GM23338 (cell line): ENCODE measurements at regions not wholly inside any gene's neighbourhood (a gene's known extent, or its start where the extent isn't known, plus 50 kb on each side); places are given as distances from the start of the nearest gene placed in this dataset.

Experiments used
- CREB1 ChIP-seq: fragments of 250-450 bp; sonication (Bioruptor Pico); IDR thresholded peaks from 2 replicates; pipeline ENCODE4 v1.5.0; 2020; ENCODE audit warnings: low read depth, mild to moderate bottlenecking, moderate library complexity
- EZH2 ChIP-seq: fragments of 200-600 bp; sonication (generic); IDR thresholded peaks from one replicate; pipeline ENCODE4 v1.8.0; 2017; ENCODE audit warnings: antibody characterized with exemption, mild to moderate bottlenecking, low read depth; ENCODE audit not compliant: unreplicated experiment
- EZH2phosphoT487 ChIP-seq: fragments of 200-600 bp; sonication (generic); IDR thresholded peaks from one replicate; pipeline ENCODE4 v1.8.1; 2018; ENCODE audit warnings: antibody characterized with exemption; ENCODE audit not compliant: unreplicated experiment
- JUNB ChIP-seq: IDR thresholded peaks from one replicate; pipeline ENCODE4 v1.6.1; 2016; ENCODE audit warnings: antibody characterized with exemption; ENCODE audit not compliant: unreplicated experiment
- NANOG ChIP-seq: IDR thresholded peaks from 2 replicates; pipeline ENCODE4 v1.6.1; 2016; ENCODE audit warnings: antibody characterized with exemption, borderline replicate concordance
- POLR2AphosphoS5 ChIP-seq: IDR thresholded peaks from 2 replicates; pipeline ENCODE4 v1.6.1; 2016; ENCODE audit warnings: antibody characterized with exemption, low read depth
- ZNF114 ChIP-seq: fragments of 250-450 bp; sonication (Bioruptor Pico); IDR thresholded peaks from 2 replicates; pipeline ENCODE4 v1.5.0; 2020; ENCODE audit warnings: mild to moderate bottlenecking, moderate library complexity
- ZNF331 ChIP-seq: fragments of 250-450 bp; sonication (Bioruptor Pico); IDR thresholded peaks from 2 replicates; pipeline ENCODE4 v1.5.0; 2020; ENCODE audit warnings: low read depth, mild to moderate bottlenecking, moderate library complexity
- TF ChIP-seq, protein P1 (sequence below), 2 experiments: fragments of 200-600 bp in 1 of 2; sonication (generic) in 1 of 2; conservative IDR thresholded peaks; 2 replicates each; pipeline versions ENCODE4 v1.5.1 to v1.6.1; 2016 to 2017; ENCODE audit warnings: antibody characterized with exemption in 2 of 2, low read depth in 2 of 2, mild to moderate bottlenecking in 2 of 2, moderate library complexity in 1 of 2
- TF ChIP-seq, protein P2 (sequence below): IDR thresholded peaks from one replicate; pipeline ENCODE4 v1.6.1; 2018; ENCODE audit warnings: antibody characterized with exemption; ENCODE audit not compliant: unreplicated experiment
- TF ChIP-seq, protein P3 (sequence below): IDR thresholded peaks from 2 replicates; pipeline ENCODE4 v1.6.1; 2016; ENCODE audit warnings: antibody characterized with exemption
- TF ChIP-seq, protein P4 (sequence below): fragments of 250-450 bp; sonication (Bioruptor Pico); IDR thresholded peaks from 2 replicates; pipeline ENCODE4 v1.5.0; 2020; ENCODE audit warnings: mild to moderate bottlenecking, moderate library complexity

DNA sequence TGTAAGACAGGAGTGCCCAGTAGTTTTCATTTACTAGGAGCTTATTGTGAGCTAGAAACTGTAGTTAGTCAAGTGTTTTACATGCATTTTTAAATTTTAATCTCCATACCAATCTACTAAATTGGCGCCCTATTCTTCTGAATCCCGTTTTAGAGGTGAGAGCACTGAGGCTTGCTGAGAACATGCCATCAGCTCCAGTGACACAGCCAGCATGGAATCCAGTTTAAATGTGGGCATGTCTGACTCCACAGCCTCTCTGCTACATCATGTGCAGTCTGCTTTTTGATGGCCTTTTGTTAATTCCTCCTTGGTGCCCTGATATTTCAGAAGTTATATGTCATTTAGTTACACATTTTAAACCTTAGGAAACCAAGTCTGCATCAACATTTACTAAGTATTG lies 325.4 kb downstream of the DLEU7 start:
- TF ChIP-seq EZH2 (no peak), EZH2phosphoT487 (no peak), POLR2AphosphoS5 (no peak), JUNB (no peak), NANOG (no peak), ZNF114 (CRISPR knock-in tag) (no peak), CREB1 (no peak), ZNF331 (CRISPR knock-in tag) (no peak)
- TF ChIP-seq, protein P1, sequence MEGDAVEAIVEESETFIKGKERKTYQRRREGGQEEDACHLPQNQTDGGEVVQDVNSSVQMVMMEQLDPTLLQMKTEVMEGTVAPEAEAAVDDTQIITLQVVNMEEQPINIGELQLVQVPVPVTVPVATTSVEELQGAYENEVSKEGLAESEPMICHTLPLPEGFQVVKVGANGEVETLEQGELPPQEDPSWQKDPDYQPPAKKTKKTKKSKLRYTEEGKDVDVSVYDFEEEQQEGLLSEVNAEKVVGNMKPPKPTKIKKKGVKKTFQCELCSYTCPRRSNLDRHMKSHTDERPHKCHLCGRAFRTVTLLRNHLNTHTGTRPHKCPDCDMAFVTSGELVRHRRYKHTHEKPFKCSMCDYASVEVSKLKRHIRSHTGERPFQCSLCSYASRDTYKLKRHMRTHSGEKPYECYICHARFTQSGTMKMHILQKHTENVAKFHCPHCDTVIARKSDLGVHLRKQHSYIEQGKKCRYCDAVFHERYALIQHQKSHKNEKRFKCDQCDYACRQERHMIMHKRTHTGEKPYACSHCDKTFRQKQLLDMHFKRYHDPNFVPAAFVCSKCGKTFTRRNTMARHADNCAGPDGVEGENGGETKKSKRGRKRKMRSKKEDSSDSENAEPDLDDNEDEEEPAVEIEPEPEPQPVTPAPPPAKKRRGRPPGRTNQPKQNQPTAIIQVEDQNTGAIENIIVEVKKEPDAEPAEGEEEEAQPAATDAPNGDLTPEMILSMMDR (conservative IDR thresholded peaks at IDR 0.05; ENCODE audit: low read depth in 2 of 2) = no peak
- TF ChIP-seq, protein P2, sequence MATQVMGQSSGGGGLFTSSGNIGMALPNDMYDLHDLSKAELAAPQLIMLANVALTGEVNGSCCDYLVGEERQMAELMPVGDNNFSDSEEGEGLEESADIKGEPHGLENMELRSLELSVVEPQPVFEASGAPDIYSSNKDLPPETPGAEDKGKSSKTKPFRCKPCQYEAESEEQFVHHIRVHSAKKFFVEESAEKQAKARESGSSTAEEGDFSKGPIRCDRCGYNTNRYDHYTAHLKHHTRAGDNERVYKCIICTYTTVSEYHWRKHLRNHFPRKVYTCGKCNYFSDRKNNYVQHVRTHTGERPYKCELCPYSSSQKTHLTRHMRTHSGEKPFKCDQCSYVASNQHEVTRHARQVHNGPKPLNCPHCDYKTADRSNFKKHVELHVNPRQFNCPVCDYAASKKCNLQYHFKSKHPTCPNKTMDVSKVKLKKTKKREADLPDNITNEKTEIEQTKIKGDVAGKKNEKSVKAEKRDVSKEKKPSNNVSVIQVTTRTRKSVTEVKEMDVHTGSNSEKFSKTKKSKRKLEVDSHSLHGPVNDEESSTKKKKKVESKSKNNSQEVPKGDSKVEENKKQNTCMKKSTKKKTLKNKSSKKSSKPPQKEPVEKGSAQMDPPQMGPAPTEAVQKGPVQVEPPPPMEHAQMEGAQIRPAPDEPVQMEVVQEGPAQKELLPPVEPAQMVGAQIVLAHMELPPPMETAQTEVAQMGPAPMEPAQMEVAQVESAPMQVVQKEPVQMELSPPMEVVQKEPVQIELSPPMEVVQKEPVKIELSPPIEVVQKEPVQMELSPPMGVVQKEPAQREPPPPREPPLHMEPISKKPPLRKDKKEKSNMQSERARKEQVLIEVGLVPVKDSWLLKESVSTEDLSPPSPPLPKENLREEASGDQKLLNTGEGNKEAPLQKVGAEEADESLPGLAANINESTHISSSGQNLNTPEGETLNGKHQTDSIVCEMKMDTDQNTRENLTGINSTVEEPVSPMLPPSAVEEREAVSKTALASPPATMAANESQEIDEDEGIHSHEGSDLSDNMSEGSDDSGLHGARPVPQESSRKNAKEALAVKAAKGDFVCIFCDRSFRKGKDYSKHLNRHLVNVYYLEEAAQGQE = no peak
- TF ChIP-seq, protein P3, sequence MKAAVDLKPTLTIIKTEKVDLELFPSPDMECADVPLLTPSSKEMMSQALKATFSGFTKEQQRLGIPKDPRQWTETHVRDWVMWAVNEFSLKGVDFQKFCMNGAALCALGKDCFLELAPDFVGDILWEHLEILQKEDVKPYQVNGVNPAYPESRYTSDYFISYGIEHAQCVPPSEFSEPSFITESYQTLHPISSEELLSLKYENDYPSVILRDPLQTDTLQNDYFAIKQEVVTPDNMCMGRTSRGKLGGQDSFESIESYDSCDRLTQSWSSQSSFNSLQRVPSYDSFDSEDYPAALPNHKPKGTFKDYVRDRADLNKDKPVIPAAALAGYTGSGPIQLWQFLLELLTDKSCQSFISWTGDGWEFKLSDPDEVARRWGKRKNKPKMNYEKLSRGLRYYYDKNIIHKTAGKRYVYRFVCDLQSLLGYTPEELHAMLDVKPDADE = no peak
- TF ChIP-seq, protein P4, sequence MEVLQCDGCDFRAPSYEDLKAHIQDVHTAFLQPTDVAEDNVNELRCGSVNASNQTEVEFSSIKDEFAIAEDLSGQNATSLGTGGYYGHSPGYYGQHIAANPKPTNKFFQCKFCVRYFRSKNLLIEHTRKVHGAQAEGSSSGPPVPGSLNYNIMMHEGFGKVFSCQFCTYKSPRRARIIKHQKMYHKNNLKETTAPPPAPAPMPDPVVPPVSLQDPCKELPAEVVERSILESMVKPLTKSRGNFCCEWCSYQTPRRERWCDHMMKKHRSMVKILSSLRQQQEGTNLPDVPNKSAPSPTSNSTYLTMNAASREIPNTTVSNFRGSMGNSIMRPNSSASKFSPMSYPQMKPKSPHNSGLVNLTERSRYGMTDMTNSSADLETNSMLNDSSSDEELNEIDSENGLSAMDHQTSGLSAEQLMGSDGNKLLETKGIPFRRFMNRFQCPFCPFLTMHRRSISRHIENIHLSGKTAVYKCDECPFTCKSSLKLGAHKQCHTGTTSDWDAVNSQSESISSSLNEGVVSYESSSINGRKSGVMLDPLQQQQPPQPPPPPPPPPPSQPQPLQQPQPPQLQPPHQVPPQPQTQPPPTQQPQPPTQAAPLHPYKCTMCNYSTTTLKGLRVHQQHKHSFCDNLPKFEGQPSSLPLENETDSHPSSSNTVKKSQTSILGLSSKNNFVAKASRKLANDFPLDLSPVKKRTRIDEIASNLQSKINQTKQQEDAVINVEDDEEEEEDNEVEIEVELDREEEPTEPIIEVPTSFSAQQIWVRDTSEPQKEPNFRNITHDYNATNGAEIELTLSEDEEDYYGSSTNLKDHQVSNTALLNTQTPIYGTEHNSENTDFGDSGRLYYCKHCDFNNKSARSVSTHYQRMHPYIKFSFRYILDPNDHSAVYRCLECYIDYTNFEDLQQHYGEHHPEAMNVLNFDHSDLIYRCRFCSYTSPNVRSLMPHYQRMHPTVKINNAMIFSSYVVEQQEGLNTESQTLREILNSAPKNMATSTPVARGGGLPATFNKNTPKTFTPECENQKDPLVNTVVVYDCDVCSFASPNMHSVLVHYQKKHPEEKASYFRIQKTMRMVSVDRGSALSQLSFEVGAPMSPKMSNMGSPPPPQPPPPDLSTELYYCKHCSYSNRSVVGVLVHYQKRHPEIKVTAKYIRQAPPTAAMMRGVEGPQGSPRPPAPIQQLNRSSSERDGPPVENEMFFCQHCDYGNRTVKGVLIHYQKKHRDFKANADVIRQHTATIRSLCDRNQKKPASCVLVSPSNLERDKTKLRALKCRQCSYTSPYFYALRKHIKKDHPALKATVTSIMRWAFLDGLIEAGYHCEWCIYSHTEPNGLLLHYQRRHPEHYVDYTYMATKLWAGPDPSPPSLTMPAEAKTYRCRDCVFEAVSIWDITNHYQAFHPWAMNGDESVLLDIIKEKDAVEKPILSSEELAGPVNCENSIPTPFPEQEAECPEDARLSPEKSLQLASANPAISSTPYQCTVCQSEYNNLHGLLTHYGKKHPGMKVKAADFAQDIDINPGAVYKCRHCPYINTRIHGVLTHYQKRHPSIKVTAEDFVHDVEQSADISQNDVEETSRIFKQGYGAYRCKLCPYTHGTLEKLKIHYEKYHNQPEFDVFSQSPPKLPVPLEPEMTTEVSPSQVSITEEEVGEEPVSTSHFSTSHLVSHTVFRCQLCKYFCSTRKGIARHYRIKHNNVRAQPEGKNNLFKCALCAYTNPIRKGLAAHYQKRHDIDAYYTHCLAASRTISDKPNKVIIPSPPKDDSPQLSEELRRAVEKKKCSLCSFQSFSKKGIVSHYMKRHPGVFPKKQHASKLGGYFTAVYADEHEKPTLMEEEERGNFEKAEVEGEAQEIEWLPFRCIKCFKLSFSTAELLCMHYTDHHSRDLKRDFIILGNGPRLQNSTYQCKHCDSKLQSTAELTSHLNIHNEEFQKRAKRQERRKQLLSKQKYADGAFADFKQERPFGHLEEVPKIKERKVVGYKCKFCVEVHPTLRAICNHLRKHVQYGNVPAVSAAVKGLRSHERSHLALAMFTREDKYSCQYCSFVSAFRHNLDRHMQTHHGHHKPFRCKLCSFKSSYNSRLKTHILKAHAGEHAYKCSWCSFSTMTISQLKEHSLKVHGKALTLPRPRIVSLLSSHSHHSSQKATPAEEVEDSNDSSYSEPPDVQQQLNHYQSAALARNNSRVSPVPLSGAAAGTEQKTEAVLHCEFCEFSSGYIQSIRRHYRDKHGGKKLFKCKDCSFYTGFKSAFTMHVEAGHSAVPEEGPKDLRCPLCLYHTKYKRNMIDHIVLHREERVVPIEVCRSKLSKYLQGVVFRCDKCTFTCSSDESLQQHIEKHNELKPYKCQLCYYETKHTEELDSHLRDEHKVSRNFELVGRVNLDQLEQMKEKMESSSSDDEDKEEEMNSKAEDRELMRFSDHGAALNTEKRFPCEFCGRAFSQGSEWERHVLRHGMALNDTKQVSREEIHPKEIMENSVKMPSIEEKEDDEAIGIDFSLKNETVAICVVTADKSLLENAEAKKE (CRISPR knock-in tag) = no peak
